ENCODE measurements at regions not wholly inside any gene's neighbourhood (a gene's known extent, or its start where the extent isn't known, plus 50 kb on each side); places are given as distances from the start of the nearest gene placed in this dataset.

- no peaks in the 10 kb centered on the region for H3K27me3 Mint-ChIP-seq (ENCODE audit: unreplicated experiment)
These were observed 89.3 kb upstream of the SV2C start for GRCh38 chr5:75993643-75994520.

GRCh38 chr5:75993183-75993582, 90.0 kb upstream of the SV2C start:
- Mint-ChIP-seq H3K36me3 (ENCODE audit: low read depth, unreplicated experiment) (no peaks in the 10 kb centered on the region), H3K4me1 (ENCODE audit: unreplicated experiment) (peaks cover 2% of the 10 kb centered on the region), H3K27ac (ENCODE audit: unreplicated experiment) (no peak overlapping the region), H3K4me3 (ENCODE audit: unreplicated experiment) (no peak overlapping the region), H3K9me3 (ENCODE audit: unreplicated experiment) (no peaks in the 10 kb centered on the region), H3K27me3 (ENCODE audit: unreplicated experiment) (no peaks in the 10 kb centered on the region)
- DNase-seq (ENCODE audit: low spot score), result no peak
- no peak for TF ChIP-seq CTCF (IDR thresholded peaks at IDR 0.05; ENCODE audit: unreplicated experiment)

More at GRCh38 chr5:75993643-75994520, 89.3 kb upstream of the SV2C start:
- H3K27ac Mint-ChIP-seq (ENCODE audit: unreplicated experiment), result no peak overlapping the region
- H3K9me3 Mint-ChIP-seq (ENCODE audit: unreplicated experiment), result no peaks in the 10 kb centered on the region
- H3K4me1 Mint-ChIP-seq (ENCODE audit: unreplicated experiment), result peaks cover 2% of the 10 kb centered on the region
- H3K4me3 Mint-ChIP-seq (ENCODE audit: unreplicated experiment), result no peak overlapping the region
- TF ChIP-seq CTCF (IDR thresholded peaks at IDR 0.05; ENCODE audit: unreplicated experiment), result no peak
- DNase-seq (ENCODE audit: low spot score), result no peak
- H3K36me3 Mint-ChIP-seq (ENCODE audit: low read depth, unreplicated experiment), result peaks cover 6% of the 10 kb centered on the region

- TF ChIP-seq CTCF (IDR thresholded peaks at IDR 0.05; ENCODE audit: unreplicated experiment), result no peak
- Mint-ChIP-seq H3K36me3 (ENCODE audit: low read depth, unreplicated experiment) (no peaks in the 10 kb centered on the region), H3K4me1 (ENCODE audit: unreplicated experiment) (peaks cover 2% of the 10 kb centered on the region), H3K27ac (ENCODE audit: unreplicated experiment) (no peak overlapping the region), H3K27me3 (ENCODE audit: unreplicated experiment) (no peaks in the 10 kb centered on the region), H3K4me3 (ENCODE audit: unreplicated experiment) (no peak overlapping the region), H3K9me3 (ENCODE audit: unreplicated experiment) (no peaks in the 10 kb centered on the region)
- DNase-seq (ENCODE audit: low spot score), result no peak
These were observed 90.4 kb upstream of the SV2C start for GRCh38 chr5:75992753-75993152.

GRCh38 chr5:75985077-75985476, 98.1 kb upstream of the SV2C start:
- no peak for DNase-seq (ENCODE audit: low spot score)
- no peaks in the 10 kb centered on the region for H3K36me3 Mint-ChIP-seq (ENCODE audit: low read depth, unreplicated experiment)
- H3K9me3 Mint-ChIP-seq (ENCODE audit: unreplicated experiment), result no peaks in the 10 kb centered on the region
- TF ChIP-seq CTCF (IDR thresholded peaks at IDR 0.05; ENCODE audit: unreplicated experiment), result no peak
- no peaks in the 10 kb centered on the region for H3K4me1 Mint-ChIP-seq (ENCODE audit: unreplicated experiment)
- no peaks in the 10 kb centered on the region for H3K27me3 Mint-ChIP-seq (ENCODE audit: unreplicated experiment)
- H3K27ac Mint-ChIP-seq (ENCODE audit: unreplicated experiment), result no peak overlapping the region
- H3K4me3 Mint-ChIP-seq (ENCODE audit: unreplicated experiment), result no peak overlapping the region

GRCh38 chr5:75975496-75975895, 107.7 kb upstream of the SV2C start:
- Mint-ChIP-seq H3K4me3 (ENCODE audit: unreplicated experiment) (no peak overlapping the region), H3K9me3 (ENCODE audit: unreplicated experiment) (no peaks in the 10 kb centered on the region), H3K27ac (ENCODE audit: unreplicated experiment) (no peak overlapping the region), H3K27me3 (ENCODE audit: unreplicated experiment) (no peaks in the 10 kb centered on the region), H3K4me1 (ENCODE audit: unreplicated experiment) (no peaks in the 10 kb centered on the region), H3K36me3 (ENCODE audit: low read depth, unreplicated experiment) (no peaks in the 10 kb centered on the region)
- DNase-seq (ENCODE audit: low spot score), result no peak
- no peak for TF ChIP-seq CTCF (IDR thresholded peaks at IDR 0.05; ENCODE audit: unreplicated experiment)
